Breast epithelium (tissue), 4 donors: ENCODE measurements at regions not wholly inside any gene's neighbourhood (a gene's known extent, or its start where the extent isn't known, plus 50 kb on each side); places are given as distances from the start of the nearest gene placed in this dataset.

Experiments
- DNase-seq, 2 donors: peaks; one replicate each; pipeline ENCODE4 v3.0.0-alpha.2; 2019; ENCODE audit warnings: low spot score in 2 of 2
- H3K27ac ChIP-seq, 2 donors: fragments of 200-600 bp; sonication (generic) in 1 of 2; one replicate each; pipeline ENCODE4 v1.5.1; 2016 to 2019; ENCODE audit warnings: mild to moderate bottlenecking in 1 of 2
- H3K27me3 ChIP-seq, 2 donors: fragments of 200-600 bp; sonication (generic) in 1 of 2; one replicate each; pipeline versions ENCODE4 v1.5.1 to v1.6.0; 2017 to 2019; ENCODE audit warnings: control low read depth in 1 of 2, mild to moderate bottlenecking in 1 of 2
- H3K36me3 ChIP-seq: fragments of 200-600 bp; one replicate; pipeline ENCODE4 v1.5.1; 2019
- H3K4me1 ChIP-seq, 2 donors: fragments of 200-600 bp; sonication (generic); one replicate each; pipeline ENCODE4 v1.5.1; 2016 to 2019; ENCODE audit warnings: control low read depth in 1 of 2
- H3K4me3 ChIP-seq, 3 donors: fragments of 200-600 bp; sonication (generic); 1 replicate in 2 of 3; 2 replicates in 1 of 3; pipeline ENCODE4 v1.5.1; 2016 to 2019; ENCODE audit warnings: mild to moderate bottlenecking in 3 of 3, moderate library complexity in 2 of 3
- H3K9me3 ChIP-seq, 2 donors: fragments of 200-600 bp; sonication (generic) in 1 of 2; one replicate each; pipeline ENCODE4 v1.5.1; 2016 to 2019; ENCODE audit warnings: control low read depth in 1 of 2
- POLR2A ChIP-seq: fragments of 450-650 bp; IDR thresholded peaks from one replicate; pipeline ENCODE4 v1.6.1; 2016; ENCODE audit warnings: antibody characterized with exemption, mild to moderate bottlenecking, moderate library complexity
- POLR2AphosphoS5 ChIP-seq, 3 donors: sonication (generic); formaldehyde crosslinking; IDR thresholded peaks; one replicate each; pipeline ENCODE4 v1.6.1; 2017; ENCODE audit warnings: antibody characterized with exemption in 3 of 3
- intact Hi-C: fragments of 100-400 bp; cut with DNase I; formaldehyde crosslinking; loops from one replicate; pipeline ENCODE4 v1.15.1; 2023; ENCODE audit warnings: low total_unique reads
- TF ChIP-seq, protein P1 (sequence below), 3 donors: fragments of 450-650 bp; IDR thresholded peaks; one replicate each; pipeline ENCODE4 v1.5.1; 2016 to 2017; ENCODE audit warnings: antibody characterized with exemption in 3 of 3, mild to moderate bottlenecking in 3 of 3, moderate library complexity in 3 of 3

DNA sequence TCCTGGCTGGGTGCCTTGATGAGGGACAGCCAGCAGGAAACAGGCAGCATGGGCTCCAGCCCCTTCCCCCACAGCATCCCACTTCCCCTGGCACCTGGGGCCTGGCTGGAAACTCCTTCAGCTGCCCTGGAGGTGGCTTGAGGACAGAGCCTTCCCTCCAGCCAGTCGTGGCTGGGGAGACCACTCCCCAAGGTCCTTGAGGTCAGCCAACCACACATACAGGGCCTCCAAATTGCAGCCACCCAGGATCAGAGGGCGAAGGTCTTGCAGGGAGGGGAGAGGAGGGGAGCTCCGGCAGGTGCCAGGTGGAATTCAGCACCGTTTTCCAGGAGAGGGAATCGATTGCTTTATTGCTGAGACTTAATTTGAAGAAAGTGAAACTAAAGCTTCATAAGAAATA is 280.4 kb downstream of the PBX3 start:
- Histone ChIP-seq H3K36me3 (no peaks in the 10 kb centered on the region), H3K27me3 (peaks cover 0 to 19% of the 10 kb centered on the region in 2 donors), H3K4me3 (no peak overlapping the region), H3K4me1 (no peaks in the 10 kb centered on the region), H3K27ac (no peak overlapping the region), H3K9me3 (no peaks in the 10 kb centered on the region)
- no peak for TF ChIP-seq POLR2A
- TF ChIP-seq, protein P1, sequence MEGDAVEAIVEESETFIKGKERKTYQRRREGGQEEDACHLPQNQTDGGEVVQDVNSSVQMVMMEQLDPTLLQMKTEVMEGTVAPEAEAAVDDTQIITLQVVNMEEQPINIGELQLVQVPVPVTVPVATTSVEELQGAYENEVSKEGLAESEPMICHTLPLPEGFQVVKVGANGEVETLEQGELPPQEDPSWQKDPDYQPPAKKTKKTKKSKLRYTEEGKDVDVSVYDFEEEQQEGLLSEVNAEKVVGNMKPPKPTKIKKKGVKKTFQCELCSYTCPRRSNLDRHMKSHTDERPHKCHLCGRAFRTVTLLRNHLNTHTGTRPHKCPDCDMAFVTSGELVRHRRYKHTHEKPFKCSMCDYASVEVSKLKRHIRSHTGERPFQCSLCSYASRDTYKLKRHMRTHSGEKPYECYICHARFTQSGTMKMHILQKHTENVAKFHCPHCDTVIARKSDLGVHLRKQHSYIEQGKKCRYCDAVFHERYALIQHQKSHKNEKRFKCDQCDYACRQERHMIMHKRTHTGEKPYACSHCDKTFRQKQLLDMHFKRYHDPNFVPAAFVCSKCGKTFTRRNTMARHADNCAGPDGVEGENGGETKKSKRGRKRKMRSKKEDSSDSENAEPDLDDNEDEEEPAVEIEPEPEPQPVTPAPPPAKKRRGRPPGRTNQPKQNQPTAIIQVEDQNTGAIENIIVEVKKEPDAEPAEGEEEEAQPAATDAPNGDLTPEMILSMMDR (IDR thresholded peaks at IDR 0.05): no peak
- TF ChIP-seq POLR2AphosphoS5 (IDR thresholded peaks at IDR 0.05): no peak
- intact Hi-C loops: no loop called here
- no peak for DNase-seq

DNA sequence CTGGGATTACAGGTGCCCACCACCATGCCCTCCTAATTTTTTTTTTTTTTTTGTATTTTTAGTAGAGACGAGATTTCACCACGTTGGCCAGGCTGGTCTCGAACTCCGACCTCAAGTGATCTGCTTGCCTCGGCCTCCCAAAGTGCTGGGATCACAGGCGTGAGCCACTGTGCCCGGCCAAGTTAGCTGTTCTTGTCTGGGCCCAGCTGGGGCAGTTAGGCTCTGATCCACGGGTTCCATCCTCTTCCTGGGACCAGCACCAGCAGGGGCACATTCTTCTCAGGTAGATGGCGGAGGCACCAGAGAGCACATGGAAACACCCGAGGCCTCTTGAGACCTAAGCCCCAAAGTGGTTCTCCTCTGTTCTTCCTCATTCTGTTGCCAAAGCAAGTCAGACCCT is 281.6 kb downstream of the PBX3 start:
- Histone ChIP-seq H3K4me3 (no peak overlapping the region), H3K27me3 (peaks cover 0 to 19% of the 10 kb centered on the region in 2 donors), H3K27ac (no peak overlapping the region), H3K4me1 (no peaks in the 10 kb centered on the region), H3K36me3 (no peaks in the 10 kb centered on the region), H3K9me3 (no peaks in the 10 kb centered on the region)
- intact Hi-C loops: no loop called here
- no peak for DNase-seq
- TF ChIP-seq POLR2AphosphoS5 (IDR thresholded peaks at IDR 0.05) (no peak), POLR2A (no peak)
- TF ChIP-seq, protein P1 (IDR thresholded peaks at IDR 0.05): no peak

DNA sequence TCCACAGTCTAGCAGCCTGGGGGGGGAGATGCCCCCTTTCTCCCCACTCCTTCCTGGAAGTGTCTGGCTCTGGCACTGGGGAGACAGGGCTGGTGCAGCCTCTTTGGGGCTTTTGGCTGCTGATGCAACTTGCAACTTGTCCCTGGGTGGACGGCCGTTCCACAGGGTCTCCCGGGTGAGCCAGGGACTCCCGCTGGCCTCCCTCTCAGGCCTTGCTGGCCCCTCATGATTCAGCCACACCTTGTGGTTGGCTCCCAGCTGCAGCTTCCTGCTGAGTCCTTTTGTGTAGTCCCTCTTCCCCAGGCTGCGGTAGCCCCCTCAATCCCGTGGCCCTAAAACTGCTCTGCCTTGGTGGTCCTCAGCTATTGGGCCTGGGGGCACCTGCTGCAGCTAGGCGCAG is 283.5 kb downstream of the PBX3 start:
- no peak overlapping the region for H3K4me3 ChIP-seq
- H3K36me3 ChIP-seq: no peaks in the 10 kb centered on the region
- no peaks in the 10 kb centered on the region for H3K9me3 ChIP-seq
- DNase-seq: no peak
- H3K4me1 ChIP-seq: no peaks in the 10 kb centered on the region
- no peak overlapping the region for H3K27ac ChIP-seq
- TF ChIP-seq POLR2AphosphoS5 (IDR thresholded peaks at IDR 0.05) (no peak), POLR2A (no peak)
- TF ChIP-seq, protein P1 (IDR thresholded peaks at IDR 0.05): no peak
- intact Hi-C loops: no loop called here
- peaks cover 0 to 19% of the 10 kb centered on the region in 2 donors for H3K27me3 ChIP-seq

GRCh38 chr9:126031116-126031515 is 283.9 kb downstream of the PBX3 start:
- TF ChIP-seq, protein P1 (IDR thresholded peaks at IDR 0.05): no peak
- no peak for TF ChIP-seq POLR2AphosphoS5 (IDR thresholded peaks at IDR 0.05)
- TF ChIP-seq POLR2A: no peak
- H3K27me3 ChIP-seq: peaks cover 0 to 19% of the 10 kb centered on the region in 2 donors
- no peak overlapping the region for H3K27ac ChIP-seq
- H3K4me1 ChIP-seq: no peaks in the 10 kb centered on the region
- no peaks in the 10 kb centered on the region for H3K9me3 ChIP-seq
- DNase-seq: no peak
- intact Hi-C loops: no loop called here
- no peaks in the 10 kb centered on the region for H3K36me3 ChIP-seq
- H3K4me3 ChIP-seq: no peak overlapping the region

DNA sequence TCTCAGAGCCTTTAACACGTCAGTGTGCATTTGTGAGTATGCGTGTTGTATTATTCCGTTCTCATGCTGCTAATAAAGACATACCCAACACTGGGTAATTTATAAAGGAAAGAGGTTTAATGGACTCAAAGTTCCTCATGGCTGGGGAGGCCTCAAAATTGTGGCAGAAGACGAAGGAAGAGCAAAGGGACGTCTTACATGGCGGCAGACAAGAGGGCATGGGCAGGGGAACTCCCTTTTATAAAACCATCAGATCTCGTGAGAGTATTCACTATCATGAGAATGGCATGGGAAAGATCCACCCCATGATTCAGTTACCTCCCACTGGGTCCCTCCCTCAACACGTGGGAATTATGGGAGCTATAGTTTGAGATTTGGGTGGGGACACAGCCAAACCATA is 285.0 kb downstream of the PBX3 start:
- H3K27ac ChIP-seq: no peak overlapping the region
- no peaks in the 10 kb centered on the region for H3K36me3 ChIP-seq
- TF ChIP-seq, protein P1 (IDR thresholded peaks at IDR 0.05): no peak
- TF ChIP-seq POLR2A (no peak), POLR2AphosphoS5 (IDR thresholded peaks at IDR 0.05) (no peak)
- H3K4me3 ChIP-seq: no peak overlapping the region
- no peaks in the 10 kb centered on the region for H3K9me3 ChIP-seq
- no peak for DNase-seq
- peaks cover 0 to 19% of the 10 kb centered on the region in 2 donors for H3K27me3 ChIP-seq
- H3K4me1 ChIP-seq: no peaks in the 10 kb centered on the region
- intact Hi-C loops: no loop called here
